SKM-1 treated with dmso at 0.1 percent for 144 hours (cell line): ENCODE measurements at regions not wholly inside any gene's neighbourhood (a gene's known extent, or its start where the extent isn't known, plus 50 kb on each side); places are given as distances from the start of the nearest gene placed in this dataset.

Source experiments
- DNase-seq: peaks from one replicate; lab custom pipeline; 2025; ENCODE audit not compliant: unreplicated experiment; lab: John Stamatoyannopoulos, UW

DNA sequence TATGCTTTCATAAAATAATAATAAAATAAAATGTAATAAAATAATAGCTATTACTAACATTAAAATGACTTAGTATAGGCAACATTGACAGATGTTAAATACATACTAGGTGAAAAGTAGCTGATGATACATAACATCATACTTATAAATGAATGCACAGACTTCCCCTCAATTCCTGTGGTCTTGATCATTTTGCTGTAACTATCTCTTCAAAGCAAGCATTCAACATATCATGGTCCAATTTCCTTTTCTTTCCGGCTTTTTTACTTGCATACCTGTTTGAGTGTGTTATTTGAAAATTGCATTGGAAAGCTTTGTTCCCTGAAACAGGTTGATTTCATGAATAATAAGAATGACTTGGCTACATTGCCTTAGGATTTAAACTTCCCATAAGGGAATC, 309.3 kb downstream of the HDGFL1 start:
- no peak for DNase-seq

DNA sequence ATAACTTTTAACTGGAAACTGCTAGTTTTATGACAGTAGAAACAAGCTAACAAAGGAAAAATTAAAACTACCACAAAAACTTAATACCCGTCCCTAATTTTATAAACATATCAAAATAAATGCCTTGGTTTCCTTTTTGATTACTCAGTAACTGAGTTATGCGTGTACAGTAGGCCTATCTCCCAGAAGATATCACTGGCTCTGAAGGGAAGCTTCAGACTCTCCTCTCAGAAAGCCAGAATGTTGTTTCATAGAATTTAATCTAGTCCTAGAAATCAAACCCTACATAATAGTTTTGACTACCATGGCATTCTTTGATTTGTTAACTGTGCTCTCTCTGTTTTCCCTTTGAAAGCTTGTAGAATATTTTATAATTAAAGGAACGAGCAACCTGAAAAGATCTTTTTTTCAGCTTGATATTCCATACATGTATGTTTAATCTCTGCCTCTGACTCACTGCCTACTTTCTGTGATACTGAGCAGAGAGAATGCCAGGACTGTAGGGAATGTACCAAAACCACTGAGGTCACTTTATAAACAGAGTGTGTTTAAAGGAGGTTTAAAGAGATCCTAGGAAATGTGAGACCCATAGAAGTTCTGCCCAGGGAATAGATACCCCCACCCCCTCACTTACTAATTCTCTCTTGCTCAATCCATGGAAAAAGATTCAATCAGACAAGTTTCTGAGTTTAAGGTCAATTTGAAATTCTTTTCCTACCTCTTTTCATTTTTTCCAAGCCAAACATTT, 311.5 kb downstream of the HDGFL1 start:
- DNase-seq, result no peak

DNA sequence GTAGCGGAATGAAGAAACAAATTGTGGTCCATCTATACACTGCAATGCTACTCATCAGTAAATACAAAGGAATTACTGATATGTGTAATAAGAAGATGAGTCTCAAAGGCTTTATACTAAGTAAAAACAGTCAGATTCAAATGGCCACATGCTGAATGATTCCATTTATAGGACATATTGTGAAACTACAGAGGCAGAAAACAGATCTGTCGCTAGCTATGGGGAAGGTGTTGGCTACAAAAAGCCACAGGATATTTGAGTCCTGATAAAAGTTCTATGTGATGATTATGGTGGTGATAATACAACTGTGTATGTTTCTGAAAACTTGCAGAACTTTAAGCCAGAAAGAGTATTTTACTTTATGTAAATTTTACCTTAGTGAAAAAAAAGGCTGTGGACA, 313.2 kb downstream of the HDGFL1 start:
- no peak for DNase-seq

DNA sequence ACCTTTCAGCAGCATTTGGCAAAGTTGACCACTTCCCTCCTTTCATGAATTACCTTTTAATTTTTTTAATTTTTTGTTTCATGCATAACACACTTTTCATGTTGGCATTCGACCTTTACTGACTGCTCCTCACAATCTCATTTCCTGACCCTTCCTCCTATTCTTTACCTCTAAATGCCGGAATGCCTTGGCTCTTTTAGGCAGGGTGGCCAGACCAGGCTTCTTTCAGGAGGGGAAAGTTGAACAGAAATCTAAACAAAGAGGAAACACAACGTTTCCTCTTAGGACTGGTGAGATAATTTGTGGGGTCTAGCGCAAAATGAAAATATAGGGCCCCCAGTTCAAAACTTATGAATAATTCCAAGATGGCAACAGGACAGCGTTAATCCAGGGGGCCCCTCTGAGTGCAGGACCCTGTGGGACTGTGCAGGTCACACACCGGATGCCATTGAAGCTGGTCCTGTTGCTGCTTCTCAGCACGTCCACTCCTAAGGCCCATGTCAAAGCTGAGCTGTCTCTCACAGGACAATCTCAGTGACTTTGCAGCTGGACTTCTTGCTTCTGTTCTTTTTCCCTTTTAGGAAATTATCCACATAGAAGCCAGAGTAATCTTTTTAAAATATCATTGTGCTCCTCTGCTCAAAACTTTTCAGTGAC, 313.8 kb downstream of the HDGFL1 start:
- DNase-seq, result no peak

DNA sequence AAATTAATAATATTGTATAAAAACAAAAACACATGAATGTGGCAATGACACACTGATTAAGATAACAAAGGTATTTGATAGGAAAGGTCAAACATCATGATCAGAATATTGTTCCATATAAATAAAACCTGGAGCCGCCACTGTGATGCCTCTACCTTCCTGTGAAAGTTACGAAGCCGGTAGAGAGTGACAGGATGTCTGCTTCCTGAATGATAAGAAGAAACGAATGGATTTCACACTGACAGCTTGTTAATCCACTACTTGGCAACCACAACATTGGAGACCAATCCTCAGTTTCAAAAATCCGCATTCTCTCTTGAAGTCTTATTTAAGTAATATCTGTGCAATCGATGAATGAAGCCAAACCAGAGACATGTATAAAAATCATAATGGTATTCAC, 315.1 kb downstream of the HDGFL1 start:
- DNase-seq, result no peak

DNA sequence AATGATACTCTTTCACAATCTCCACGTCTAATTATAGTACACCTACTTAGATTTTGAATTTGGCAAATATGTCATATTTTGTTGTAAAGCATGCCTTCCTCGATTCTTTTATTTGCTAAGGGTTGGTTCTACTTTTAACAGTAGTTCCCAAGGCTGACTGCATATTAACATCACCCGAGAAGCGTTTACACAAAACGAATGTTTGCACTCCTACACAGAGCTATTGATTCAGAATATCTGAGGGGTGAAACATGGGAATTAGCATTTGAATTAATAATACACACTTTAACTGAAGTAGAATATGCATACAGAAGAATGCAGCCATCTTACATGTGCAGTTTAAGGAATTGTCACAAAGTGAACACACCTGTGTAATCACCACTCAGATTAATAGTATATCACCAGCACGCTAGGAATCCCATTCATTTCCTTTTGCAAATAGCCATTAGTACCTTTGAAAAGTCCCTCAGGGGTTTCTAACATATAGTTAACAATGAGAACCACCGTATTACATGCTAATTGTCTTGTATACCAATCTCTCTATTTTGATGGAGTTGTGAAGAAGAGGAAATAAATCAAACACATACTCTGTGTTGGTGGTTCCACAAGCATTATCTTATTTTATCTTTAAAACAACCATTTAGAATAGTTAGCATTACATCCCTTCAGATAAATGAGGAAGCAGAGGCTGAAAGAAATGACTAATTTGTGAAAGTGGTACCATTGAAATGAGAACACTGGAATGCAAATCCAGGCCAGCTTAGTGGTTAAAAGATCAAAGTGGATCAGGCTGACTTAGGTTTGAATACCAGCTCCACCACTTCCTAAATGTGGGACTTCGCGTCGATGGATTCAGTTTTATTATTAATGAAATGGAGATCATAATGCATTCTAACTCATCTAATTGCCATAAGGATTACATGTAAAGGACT, 317.6 kb downstream of the HDGFL1 start:
- DNase-seq, result no peak

DNA sequence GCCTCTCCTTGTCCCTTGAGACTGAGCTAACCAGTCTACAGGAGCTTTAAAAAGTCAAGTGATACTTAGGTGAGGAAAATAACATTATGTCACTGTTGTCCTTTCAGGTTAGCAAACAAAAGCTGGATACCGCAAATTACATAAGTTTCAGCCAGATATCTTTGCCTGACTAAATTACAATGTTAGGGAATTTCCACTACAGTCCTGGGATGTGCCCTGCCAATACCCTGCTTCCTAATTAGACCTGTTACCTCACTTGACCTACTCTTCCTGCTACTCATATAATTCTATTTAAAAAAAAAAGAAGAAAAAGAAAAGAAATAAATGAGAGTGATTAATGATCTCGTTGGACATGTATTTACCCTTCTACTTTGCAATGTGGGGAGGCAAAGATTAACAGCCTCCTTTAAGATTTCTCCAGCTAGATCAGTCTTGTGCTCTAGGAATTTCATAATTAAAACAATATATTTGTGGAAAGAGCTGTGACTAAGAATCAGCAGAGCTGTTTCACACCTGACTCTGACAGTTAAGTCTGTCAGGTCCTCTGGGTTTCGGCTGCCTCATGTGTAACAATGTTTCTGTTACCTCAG, 318.9 kb downstream of the HDGFL1 start:
- no peak for DNase-seq

DNA sequence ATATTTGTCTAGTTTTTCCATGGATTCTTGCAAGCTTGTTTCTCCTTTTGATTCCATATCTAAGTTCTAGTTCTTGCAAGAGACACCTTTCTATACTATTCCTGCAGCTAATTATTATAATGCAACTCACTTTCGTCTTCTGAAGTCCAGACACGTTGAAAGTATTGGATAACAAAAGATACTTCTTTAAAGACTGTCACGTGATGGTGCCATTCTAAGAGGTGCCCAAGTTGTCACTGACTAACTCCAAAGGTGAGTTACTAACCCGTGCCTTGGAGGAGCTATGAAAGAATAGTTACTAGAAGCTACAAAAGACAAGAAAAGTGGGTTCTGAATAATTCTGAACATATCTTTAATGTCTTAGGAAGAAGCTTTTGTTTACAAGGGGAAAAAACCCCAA, 322.6 kb downstream of the HDGFL1 start:
- DNase-seq, result no peak

DNA sequence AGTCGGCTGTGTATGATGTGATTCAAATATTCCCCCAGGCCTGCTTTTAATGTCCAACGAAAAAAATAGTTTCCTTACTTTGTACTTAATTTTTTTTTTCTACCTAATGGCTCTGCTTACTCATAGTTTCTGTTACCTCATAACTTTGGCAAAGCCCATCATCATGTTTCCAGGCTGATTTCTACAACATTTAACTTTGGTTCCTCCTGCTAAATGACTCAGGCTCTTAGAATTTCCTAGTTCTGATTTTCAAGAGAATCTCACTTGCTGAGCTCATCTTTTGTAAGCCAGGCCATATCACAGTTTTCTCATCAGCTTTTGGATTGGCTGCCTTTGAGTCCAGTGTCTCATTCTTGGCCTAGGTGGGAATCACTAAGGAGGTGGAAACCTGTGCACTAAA, 323.1 kb downstream of the HDGFL1 start:
- DNase-seq, result no peak

DNA sequence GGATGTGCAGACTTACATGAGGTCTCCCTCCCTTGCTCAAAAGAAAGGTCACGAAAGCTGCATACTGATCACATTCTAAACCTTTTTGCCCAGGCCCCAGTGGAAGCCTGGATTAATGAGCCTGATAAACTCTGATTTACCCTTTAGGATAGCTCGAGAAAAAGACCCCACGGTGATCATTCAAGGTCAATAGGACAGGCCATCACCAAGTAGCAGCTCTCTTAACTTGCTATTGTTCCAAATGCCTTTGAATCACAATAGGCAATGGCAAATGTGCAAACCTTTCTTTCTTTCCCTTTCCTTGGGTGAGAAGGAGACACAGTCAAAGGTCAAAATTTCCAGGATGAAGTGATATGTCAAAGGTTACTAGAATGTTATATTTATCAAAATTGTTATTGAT, 327.3 kb downstream of the HDGFL1 start:
- DNase-seq, result no peak

DNA sequence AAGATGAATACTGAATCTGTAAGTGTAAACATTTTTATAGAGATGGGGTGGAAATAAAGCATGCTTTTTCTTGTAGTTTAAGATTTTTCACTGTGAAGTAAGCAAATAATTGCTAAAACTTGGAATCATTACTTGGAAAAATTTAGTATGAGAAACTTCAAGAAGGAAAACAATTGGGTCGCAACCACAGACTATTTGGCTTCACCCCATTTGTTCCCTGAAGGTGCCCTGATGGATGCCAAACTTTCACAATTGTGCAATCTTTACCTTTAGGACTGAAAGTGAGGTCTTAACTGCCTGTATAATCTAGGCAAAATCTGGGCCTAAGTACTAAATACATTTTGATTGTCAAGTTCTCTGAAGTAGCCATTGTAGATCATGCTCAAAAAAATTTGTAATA, 330.1 kb downstream of the HDGFL1 start:
- DNase-seq, result no peak

DNA sequence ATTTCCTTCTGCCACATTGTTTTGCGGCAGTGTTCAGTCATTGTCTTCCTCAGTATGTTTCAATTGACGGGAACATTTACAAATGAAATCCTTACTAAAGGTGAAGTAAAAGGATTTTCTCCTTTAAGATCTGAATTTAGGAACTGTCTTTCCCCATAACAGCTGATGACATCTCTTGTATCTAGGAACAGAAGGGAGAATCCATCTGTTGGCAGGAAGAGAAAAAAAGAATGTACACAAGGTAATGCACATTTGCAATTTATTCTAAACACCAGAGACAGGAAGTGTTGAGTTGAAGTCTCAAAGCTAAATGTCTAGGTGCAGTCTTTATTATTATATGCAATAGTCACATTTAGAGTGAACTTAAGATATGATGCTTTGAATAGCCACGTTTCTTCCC, 334.5 kb downstream of the HDGFL1 start:
- DNase-seq, result no peak

DNA sequence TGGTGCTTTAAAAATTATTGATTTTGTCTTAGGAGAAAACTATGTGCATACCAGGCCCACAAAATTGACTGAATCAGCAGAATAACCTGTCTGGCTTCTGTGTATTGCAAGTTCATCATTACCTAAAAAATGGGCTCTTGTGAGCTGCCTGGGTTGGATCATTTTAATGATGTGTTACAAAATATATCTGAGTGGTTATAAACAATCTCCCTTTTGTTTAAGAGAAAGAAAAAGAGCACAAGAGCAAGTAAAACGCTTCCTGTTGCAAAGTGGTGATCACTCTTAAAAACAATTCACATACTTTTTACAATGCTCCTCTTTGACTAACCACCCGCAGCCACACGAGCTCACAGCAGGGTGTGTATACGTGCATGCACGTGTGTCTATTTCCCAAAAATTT, 335.1 kb downstream of the HDGFL1 start:
- no peak for DNase-seq

DNA sequence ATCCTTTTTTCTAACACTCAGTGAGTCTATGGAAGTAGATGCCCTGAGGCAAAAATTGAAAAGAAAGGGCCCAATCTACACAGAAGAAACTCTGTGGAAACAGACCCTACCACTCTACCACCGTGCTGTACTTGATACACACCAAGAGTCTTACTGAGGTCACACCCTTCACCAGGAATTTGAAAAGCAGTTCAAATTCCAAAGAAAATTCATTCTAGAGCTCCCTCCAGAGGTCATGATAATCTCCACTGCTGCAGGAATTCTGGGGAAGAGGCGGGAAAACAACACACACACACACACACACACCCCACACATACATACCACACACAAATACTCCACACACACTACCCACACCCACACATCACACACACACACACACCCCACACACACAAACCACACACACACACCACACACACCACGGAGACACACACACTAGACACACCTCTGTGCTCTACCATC, 336.8 kb downstream of the HDGFL1 start:
- no peak for DNase-seq

DNA sequence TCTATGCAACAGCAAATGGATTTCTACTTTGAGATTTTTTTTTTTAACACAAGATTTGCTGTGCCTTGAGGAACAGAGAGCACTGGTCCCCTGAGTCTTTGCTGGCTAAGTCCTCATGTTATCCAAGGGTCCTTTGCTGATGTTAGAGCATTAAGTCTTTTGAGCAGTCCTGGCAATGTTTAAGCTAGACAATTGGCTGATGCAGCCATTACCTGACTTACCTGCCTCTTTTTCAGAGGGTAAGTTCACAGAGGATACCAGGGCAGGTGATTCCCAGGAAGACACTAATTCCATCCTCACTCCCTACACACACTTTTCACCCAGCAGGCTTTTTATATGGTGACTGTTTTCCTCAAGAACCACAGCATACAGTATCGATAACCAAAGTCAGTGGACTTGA, 337.7 kb downstream of the HDGFL1 start:
- DNase-seq, result no peak

DNA sequence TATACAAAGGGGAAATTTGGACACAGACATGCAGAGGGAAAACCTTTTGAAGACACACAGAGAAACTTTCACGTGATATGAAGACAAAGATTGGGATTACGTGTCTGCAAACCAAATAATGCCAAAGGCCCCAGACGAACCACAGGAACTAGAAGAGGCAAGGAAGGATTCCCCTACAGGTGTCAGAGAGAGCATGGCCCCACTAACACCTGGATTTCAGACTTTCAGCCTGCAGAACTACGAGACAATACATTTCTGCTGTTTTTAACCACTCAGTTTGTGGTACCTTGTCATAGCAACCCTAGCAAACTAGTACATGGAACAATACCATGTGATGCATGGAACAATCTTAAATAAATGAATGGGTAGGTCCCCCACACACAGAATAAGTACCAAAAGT, 341.0 kb downstream of the HDGFL1 start:
- no peak for DNase-seq

DNA sequence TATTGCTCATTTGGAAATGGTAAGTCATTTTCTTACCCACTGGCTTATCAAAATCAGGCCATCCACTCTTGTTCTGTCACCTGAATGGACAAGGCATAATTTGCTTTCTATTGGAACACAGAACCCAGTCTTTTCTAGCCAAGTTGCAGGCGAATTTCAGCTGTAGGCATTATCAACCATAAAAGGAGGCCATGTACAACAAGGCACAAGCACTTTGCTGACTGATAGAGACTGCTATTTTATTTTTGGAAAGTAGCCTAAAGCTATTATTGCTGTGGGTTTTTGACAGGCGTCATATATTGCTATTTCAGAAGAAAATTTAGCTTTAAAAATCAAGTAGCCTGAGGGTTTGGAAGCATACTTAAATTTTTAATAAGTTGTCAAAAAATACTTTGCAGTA, 344.2 kb downstream of the HDGFL1 start:
- DNase-seq, result no peak

DNA sequence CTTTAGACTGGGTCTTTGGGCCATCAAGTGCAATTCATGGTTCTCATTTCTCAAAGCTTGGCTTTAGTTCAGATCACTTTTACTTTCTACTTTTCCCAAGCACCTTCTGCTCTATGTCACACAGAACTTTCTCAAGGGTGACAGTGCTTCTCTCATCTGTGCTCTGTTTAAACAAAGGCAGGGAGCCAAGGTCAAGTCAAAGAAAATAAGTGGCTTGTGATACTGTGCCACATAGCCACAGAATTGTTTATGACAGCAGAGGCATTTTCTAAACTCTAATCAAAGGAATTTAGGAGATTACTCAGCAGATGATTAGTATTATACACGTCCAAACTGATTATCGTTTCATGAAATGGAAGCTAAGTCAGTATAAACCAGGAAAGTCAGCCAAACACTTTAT, 348.0 kb downstream of the HDGFL1 start:
- DNase-seq, result no peak

DNA sequence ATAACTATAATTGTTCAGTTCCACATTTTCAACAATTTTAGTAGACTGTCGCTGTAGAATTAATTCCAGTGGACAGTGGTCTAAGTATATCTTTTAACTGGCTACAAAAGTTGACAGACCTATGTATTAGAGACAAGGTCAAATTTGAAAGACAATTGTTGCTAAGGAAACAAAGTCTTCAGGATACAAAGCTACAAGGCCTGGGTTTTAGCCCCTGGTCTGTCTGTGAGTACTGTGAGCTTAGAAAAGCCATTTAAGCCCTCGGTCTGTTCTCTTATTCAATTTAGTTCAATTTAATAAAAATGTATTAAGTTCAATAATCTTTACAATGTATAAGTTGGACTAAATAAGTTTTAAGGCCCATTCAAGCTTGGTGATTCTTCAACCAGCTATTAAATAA, 352.5 kb downstream of the HDGFL1 start:
- no peak for DNase-seq

DNA sequence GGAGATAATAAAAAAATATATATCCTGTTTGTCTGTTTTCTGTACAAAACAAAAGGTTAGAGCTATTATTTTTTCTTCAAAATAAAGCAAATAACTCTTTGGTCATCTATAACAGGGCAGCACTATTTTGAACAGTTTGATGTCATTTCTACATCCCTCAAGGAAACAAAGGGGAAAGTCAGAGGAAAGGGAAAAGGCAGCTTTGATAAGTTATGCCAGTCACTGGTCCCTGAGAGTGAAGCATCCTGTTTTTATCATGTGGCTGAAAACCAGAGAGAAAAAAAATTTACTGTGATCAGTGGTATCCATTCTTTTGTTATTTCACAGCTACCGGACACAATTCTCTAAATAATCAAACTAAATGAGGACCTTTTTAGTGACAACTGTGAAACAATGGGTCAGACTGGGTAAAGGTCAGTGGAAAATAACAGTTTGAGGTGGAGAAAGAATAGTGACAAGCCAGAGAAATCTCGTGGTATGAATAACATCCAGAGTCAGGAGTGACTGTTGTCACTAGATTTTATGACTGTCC, 356.0 kb downstream of the HDGFL1 start:
- no peak for DNase-seq
